Neural cell (in vitro differentiated cells): ENCODE measurements at regions not wholly inside any gene's neighbourhood (a gene's known extent, or its start where the extent isn't known, plus 50 kb on each side); places are given as distances from the start of the nearest gene placed in this dataset.

Experiments used
- H2AFZ ChIP-seq: fragments of 200-600, 300-800 bp; sonication (generic), shearing (Covaris generic); 2 replicates; pipeline ENCODE4 v1.6.0; 2014; ENCODE audit warnings: low read depth, mild to moderate bottlenecking, antibody characterized with exemption, low read length, moderate library complexity
- H3F3A ChIP-seq: fragments of 200-600 bp; shearing (Covaris generic); 2 replicates; pipeline ENCODE4 v1.6.1; 2016; ENCODE audit warnings: mild to moderate bottlenecking, moderate library complexity, mixed read lengths, antibody characterized with exemption, low read length; ENCODE audit not compliant: insufficient read depth, poor library complexity, severe bottlenecking
- H3K27ac ChIP-seq: fragments of 200-600, 300-800 bp; sonication (generic), shearing (Covaris generic); 2 replicates; pipeline ENCODE4 v1.5.1; 2014; ENCODE audit warnings: mild to moderate bottlenecking, low read length, moderate library complexity
- H3K27me3 ChIP-seq: fragments of 300-800, 200-600 bp; sonication (generic), shearing (Covaris generic); 2 replicates; pipeline ENCODE4 v1.6.0; 2014; ENCODE audit warnings: mild to moderate bottlenecking, low read depth, low read length, moderate library complexity; ENCODE audit not compliant: insufficient read depth
- H3K36me3 ChIP-seq: fragments of 300-800, 200-600 bp; sonication (generic), shearing (Covaris generic); 2 replicates; pipeline ENCODE4 v1.5.1; 2014; ENCODE audit warnings: mild to moderate bottlenecking, antibody characterized with exemption, low read length, moderate library complexity; ENCODE audit not compliant: insufficient read depth
- H3K4me2 ChIP-seq: fragments of 300-800, 200-600 bp; sonication (generic), shearing (Covaris generic); 2 replicates; pipeline ENCODE4 v1.6.0; 2014; ENCODE audit warnings: mild to moderate bottlenecking, low read length
- H3K4me3 ChIP-seq: fragments of 300-800, 200-600 bp; sonication (generic), shearing (Covaris generic); 2 replicates; pipeline ENCODE4 v1.5.1; 2014; ENCODE audit warnings: mild to moderate bottlenecking, low read length, moderate library complexity
- H3K79me2 ChIP-seq: fragments of 200-600 bp; shearing (Covaris generic); replicated peaks from 2 replicates; pipeline ENCODE4 v1.6.0; 2014; ENCODE audit warnings: mild to moderate bottlenecking, low read length, moderate library complexity; ENCODE audit not compliant: insufficient read depth
- H3K9ac ChIP-seq: fragments of 300-800, 200-600 bp; sonication (generic), shearing (Covaris generic); 2 replicates; pipeline ENCODE4 v1.6.1; 2016; ENCODE audit warnings: mild to moderate bottlenecking, low read length, mixed read lengths
- H3K9me2 ChIP-seq: fragments of 200-600 bp; shearing (Covaris generic); 2 replicates; pipeline ENCODE4 v1.6.1; 2016; ENCODE audit warnings: mild to moderate bottlenecking, low read length, mixed read lengths; ENCODE audit not compliant: insufficient read depth
- H3K9me3 ChIP-seq: fragments of 200-600, 300-800 bp; sonication (generic), shearing (Covaris generic); 2 replicates; pipeline ENCODE4 v1.6.1; 2016; ENCODE audit warnings: mild to moderate bottlenecking, mixed run types, low read length, moderate library complexity, mixed read lengths
- H4K20me1 ChIP-seq: fragments of 200-600 bp; shearing (Covaris generic); 2 replicates; pipeline ENCODE4 v1.6.1; 2016; ENCODE audit warnings: mild to moderate bottlenecking, mixed run types; ENCODE audit not compliant: insufficient read depth
- EZH2 ChIP-seq: fragments of 200-600, 300-800 bp; shearing (Covaris generic), sonication (generic); IDR thresholded peaks from 2 replicates; pipeline ENCODE4 v1.6.1; 2014; ENCODE audit warnings: antibody characterized with exemption, low read length, borderline replicate concordance, mild to moderate bottlenecking; ENCODE audit not compliant: insufficient read depth, poor library complexity, severe bottlenecking
- RAD21 ChIP-seq: fragments of 450-650 bp; conservative IDR thresholded peaks from 2 replicates; pipeline ENCODE4 v1.6.1; 2014; ENCODE audit warnings: antibody characterized with exemption, mild to moderate bottlenecking, moderate library complexity
- SMC3 ChIP-seq: fragments of 450-650 bp; conservative IDR thresholded peaks from 2 replicates; pipeline ENCODE4 v1.6.1; 2014; ENCODE audit warnings: antibody characterized with exemption, mild to moderate bottlenecking, moderate library complexity; ENCODE audit not compliant: poor library complexity
- TAF1 ChIP-seq: IDR thresholded peaks from 2 replicates; pipeline ENCODE4 v1.6.1; 2012; ENCODE audit warnings: low read depth
- TF ChIP-seq, protein P1 (sequence below): fragments of 450-650 bp; IDR thresholded peaks from 2 replicates; pipeline ENCODE4 v1.5.1; 2014; ENCODE audit warnings: antibody characterized with exemption, mild to moderate bottlenecking, moderate library complexity; ENCODE audit not compliant: poor library complexity, severe bottlenecking
- TF ChIP-seq, protein P2 (sequence below): IDR thresholded peaks from 2 replicates; pipeline ENCODE4 v1.6.1; 2012; ENCODE audit warnings: borderline replicate concordance

DNA sequence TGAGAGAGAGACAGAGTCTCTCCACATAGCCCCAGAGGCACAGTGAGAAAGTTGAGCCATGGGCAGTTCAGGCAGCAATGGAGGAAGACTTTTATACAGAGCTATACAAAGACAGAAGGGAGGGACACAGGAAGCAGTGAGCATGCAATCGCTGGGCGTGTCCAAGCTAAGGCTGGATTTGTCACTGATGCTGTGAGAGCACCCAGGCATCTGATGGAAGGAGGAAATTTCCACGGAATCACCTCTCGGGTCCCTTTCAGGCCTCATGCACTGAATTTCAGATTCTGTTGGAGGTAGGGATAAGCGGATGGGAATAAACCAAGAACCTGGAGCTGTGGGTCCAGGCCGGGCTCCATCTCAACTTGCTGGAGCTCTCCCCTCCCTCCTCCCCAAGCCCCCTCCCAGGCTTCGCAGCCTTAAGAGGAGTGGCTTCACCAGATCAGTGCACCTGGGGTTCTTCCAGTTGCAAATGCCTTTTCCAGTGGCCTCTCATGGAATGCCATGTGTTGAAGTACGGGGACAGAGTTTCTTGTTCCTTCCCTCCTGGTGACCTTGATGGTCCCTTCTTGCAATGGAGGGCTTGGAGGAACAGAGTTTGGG, 114.8 kb upstream of the ALDH1B1 start:
- no peak overlapping the region for H3K4me3 ChIP-seq
- no peaks in the 10 kb centered on the region for H4K20me1 ChIP-seq
- H3K4me2 ChIP-seq = no peak overlapping the region
- H3K27ac ChIP-seq = no peak overlapping the region
- H3K9me2 ChIP-seq = no peaks in the 10 kb centered on the region
- H3K9ac ChIP-seq = no peak overlapping the region
- H3K27me3 ChIP-seq = no peaks in the 10 kb centered on the region
- no peaks in the 10 kb centered on the region for H3K79me2 ChIP-seq
- H3K36me3 ChIP-seq = no peaks in the 10 kb centered on the region
- no peak for TF ChIP-seq EZH2
- TF ChIP-seq, protein P1, sequence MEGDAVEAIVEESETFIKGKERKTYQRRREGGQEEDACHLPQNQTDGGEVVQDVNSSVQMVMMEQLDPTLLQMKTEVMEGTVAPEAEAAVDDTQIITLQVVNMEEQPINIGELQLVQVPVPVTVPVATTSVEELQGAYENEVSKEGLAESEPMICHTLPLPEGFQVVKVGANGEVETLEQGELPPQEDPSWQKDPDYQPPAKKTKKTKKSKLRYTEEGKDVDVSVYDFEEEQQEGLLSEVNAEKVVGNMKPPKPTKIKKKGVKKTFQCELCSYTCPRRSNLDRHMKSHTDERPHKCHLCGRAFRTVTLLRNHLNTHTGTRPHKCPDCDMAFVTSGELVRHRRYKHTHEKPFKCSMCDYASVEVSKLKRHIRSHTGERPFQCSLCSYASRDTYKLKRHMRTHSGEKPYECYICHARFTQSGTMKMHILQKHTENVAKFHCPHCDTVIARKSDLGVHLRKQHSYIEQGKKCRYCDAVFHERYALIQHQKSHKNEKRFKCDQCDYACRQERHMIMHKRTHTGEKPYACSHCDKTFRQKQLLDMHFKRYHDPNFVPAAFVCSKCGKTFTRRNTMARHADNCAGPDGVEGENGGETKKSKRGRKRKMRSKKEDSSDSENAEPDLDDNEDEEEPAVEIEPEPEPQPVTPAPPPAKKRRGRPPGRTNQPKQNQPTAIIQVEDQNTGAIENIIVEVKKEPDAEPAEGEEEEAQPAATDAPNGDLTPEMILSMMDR = no peak
- no peak for TF ChIP-seq SMC3
- TF ChIP-seq RAD21 = no peak
- no peak for TF ChIP-seq TAF1
- no peaks in the 10 kb centered on the region for H3K9me3 ChIP-seq
- H3F3A ChIP-seq = no peaks in the 10 kb centered on the region
- no peak overlapping the region for H2AFZ ChIP-seq

DNA sequence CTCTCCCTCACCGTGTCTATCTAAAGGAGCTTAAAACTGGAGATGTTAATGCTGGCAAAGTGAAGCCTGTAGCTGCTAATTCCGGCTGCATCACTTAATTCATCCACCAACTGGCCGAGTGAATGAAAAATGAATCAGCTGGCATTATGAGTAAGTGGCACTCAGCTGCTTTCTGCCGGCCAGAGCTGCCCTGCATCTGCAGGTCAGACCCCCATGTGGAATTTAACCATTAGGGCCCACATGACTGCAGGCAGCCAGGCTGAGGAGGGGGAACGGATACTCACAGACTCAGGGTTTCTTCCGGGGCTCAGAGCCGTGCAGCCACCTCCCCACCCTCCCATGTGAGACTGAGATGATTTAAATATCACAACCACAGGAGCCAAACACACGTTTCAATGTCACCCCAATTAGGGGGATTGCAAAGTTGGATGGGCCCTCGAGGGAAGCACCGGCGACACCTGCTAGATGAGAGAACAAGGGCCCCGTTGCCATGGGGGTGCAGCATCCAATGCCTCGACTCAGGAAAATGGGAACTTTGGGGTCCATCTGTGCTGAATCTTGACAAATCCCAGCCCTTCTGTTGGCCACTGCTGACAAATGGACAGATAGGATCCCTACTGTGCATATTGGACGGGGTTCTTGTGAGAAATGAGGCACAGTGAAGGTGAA, 115.6 kb upstream of the ALDH1B1 start:
- Histone ChIP-seq H4K20me1 (no peaks in the 10 kb centered on the region), H3K9me2 (no peaks in the 10 kb centered on the region), H3K4me3 (no peak overlapping the region), H3K79me2 (no peaks in the 10 kb centered on the region), H3K9me3 (no peaks in the 10 kb centered on the region), H2AFZ (no peak overlapping the region), H3K9ac (no peak overlapping the region), H3K4me2 (no peak overlapping the region), H3K27ac (no peak overlapping the region), H3K36me3 (no peaks in the 10 kb centered on the region), H3F3A (no peaks in the 10 kb centered on the region), H3K27me3 (no peaks in the 10 kb centered on the region)
- no peak for TF ChIP-seq EZH2
- TF ChIP-seq, protein P1 = no peak
- TF ChIP-seq, protein P2, sequence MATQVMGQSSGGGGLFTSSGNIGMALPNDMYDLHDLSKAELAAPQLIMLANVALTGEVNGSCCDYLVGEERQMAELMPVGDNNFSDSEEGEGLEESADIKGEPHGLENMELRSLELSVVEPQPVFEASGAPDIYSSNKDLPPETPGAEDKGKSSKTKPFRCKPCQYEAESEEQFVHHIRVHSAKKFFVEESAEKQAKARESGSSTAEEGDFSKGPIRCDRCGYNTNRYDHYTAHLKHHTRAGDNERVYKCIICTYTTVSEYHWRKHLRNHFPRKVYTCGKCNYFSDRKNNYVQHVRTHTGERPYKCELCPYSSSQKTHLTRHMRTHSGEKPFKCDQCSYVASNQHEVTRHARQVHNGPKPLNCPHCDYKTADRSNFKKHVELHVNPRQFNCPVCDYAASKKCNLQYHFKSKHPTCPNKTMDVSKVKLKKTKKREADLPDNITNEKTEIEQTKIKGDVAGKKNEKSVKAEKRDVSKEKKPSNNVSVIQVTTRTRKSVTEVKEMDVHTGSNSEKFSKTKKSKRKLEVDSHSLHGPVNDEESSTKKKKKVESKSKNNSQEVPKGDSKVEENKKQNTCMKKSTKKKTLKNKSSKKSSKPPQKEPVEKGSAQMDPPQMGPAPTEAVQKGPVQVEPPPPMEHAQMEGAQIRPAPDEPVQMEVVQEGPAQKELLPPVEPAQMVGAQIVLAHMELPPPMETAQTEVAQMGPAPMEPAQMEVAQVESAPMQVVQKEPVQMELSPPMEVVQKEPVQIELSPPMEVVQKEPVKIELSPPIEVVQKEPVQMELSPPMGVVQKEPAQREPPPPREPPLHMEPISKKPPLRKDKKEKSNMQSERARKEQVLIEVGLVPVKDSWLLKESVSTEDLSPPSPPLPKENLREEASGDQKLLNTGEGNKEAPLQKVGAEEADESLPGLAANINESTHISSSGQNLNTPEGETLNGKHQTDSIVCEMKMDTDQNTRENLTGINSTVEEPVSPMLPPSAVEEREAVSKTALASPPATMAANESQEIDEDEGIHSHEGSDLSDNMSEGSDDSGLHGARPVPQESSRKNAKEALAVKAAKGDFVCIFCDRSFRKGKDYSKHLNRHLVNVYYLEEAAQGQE = no peak
